Stimulated activated CD4-positive, alpha-beta T cell treated with anti-CD3 and anti-CD28 coated beads, Interleukin-1b, Interleukin-23, amount 100 ng/mL, for 24 hours (primary cell): ENCODE measurements at regions not wholly inside any gene's neighbourhood (a gene's known extent, or its start where the extent isn't known, plus 50 kb on each side); places are given as distances from the start of the nearest gene placed in this dataset.

Experiments used
- DNase-seq, 4 experiments: peaks; one replicate each; pipeline ENCODE4 v3.0.0-alpha.2; 2020; ENCODE audit warnings: low read depth in 4 of 4, low spot score in 1 of 4

DNA sequence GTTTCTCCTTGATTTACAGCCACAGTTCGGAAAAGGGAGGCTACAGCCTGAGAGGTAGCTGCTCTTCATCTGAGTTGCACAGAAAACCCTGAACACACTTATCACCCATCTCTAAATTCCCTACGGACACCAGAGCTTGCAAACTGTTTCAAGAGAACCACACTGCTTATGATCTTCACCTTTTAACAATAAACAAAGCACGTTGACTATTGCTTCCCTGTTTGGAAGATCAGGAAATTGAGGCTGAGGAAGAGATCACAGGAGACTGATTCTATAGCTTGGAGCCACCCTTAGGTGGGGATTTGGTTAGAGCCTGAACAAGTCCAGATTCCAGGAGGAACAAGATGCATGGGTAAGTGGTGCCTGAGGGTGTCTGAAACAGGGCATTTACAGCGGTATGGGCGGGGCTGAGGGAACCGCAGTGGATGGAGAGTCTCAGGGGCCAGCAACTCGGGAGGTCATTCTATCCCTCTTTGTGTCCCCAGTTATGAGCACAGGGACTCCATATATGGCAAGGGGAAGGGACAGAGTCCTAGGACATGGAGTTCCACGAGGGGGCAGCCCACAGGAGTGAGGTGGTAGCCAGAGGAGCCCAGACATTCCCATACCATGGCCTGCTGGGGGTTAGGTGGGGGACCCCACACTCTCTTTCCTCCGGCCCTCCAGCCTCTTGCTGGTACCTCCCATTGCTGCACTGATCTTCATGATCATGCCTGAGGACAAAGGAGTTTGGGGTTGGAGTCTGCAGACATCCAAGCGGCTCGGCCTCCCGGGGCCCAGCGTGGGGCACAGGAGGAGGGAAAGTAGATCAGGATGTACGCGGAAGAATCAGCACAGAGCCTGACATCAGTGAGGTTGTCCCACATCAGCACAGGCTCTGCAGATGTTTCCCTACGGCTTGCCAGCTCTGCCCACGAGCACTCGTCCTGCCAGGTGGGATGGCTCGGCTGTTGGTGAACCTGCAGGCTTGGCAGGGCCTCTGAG lies 162.3 kb upstream of the ZNF536 start:
- no peak for DNase-seq

DNA sequence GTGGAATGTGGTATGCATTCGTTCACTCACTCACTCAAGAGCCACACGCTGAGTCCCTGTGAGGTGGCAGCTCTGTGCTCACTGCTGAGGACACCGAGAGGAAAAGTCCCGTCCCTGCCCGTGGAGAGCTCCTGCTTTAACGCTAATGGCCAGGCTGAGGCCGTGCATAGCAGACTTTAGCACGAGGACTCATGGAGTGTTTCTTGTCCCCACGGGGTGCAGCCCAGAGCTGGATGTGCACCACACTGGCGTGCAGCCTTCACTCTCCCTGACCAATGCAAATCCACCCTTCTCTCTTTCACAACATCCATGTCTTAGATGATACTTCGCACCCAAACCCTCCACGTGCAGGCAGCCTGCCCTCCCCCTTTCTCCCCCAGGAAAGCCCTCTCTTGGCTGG lies 159.6 kb upstream of the ZNF536 start:
- no peak for DNase-seq

DNA sequence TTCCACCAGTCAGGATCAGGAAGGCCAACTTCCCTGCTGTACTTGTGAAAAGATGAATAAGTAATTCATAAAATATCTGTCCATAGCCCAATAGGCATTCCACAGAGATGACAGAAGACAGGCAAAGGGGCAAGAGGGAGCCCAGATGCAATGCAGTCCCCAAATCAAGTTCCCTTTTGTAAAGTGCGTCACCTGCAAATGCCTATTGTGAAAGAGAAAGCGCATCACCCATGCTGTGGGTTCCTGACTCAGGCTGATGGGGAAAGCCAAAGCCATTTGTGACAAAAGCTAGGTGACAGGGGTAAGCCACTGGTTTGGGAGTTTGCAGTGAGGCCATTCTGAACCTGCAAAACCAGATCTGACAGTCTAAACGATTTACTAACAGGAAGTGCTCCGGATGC lies 157.5 kb upstream of the ZNF536 start:
- no peak for DNase-seq

DNA sequence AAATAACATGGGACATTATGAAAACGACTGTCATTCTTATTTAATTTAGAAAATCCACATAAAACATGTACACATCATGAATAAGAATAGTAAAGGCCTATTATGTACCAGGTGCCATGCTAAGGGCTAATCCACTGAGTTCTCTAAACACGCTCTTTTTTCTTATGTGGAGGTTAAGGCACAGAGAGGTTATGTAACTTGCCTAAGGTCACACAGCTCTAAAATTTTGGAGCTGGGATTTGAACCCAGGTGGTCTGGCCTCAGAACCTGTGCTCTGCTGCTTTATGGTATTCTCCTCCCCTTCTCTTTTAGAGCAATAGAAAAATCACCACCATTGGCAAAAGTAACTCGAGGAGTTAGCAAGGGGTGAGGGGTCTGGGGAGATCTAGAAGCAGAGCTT lies 156.9 kb upstream of the ZNF536 start:
- no peak for DNase-seq

DNA sequence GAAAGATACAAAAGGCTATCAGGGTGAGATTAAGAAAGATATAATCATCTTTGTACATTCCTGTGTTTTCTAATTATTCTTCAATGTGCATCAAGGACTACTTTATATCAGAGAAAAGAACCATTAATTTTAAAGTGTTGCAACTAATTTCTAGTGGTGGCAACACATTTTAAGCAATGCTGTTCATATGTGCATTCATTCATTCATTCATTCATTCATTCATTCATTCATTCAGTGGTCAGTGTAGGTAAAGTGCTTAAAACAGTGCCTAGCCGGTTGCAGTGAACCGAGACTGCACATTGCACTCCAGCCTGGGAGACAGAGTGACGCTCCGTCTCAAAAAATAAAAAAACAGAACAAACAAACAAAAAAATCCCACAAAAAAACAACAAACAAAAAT lies 155.7 kb upstream of the ZNF536 start:
- no peak for DNase-seq

DNA sequence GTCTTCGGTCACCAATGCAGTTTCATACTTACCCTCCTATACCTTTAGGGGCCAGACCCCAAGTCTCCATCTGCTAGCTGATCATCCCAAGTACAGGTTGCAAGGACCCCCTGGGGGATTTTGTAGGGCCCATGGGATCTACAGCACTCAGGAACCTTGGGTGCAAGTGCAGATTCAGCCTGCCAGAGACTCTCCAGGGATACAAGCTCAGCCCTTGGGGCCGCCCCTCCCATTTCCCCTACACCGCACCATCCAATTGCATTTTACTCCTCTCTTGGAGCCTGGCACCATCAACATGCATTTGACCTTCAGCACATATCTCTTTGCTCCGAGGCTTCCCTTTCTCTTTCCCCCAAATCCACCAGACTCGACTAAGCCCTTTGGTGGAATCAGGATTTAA lies 154.7 kb upstream of the ZNF536 start:
- no peak for DNase-seq

DNA sequence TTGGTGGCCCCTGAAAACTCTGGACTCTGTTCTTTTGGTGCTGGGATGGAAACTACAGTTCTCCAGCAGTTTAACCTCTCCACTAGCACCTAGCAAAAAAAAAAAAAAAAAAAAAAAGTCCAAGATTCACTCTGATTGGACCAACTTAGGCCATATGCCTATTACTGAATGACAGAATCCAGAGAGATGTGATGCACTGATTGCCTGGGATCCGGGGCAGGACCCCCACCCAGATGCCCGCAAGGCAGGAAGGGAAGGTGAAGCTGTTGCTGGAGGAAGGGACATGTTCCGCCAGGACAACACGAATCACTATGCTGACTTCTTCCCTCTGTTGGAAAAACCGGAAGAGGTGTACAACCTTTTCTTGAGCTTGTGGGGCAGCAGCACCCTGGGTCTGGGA lies 152.5 kb upstream of the ZNF536 start:
- DNase-seq = no peak

DNA sequence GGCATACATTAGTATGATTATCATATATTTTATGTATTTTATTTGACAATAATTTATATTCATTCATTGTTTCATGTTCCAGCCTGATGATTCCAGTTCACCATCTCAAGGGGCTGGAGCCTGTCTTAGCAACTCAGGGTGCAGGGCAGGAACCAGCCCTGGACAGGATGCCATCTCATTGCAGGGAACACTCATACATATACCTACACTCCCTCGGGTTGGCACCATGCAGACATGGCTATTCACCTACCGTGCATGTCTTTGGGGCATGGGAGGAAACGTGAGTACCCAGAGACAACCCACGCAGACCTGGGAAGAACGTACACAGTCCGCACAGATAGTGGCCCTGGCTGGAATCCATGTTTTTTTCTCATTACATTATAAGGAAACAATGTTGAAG lies 151.0 kb upstream of the ZNF536 start:
- DNase-seq = no peak

DNA sequence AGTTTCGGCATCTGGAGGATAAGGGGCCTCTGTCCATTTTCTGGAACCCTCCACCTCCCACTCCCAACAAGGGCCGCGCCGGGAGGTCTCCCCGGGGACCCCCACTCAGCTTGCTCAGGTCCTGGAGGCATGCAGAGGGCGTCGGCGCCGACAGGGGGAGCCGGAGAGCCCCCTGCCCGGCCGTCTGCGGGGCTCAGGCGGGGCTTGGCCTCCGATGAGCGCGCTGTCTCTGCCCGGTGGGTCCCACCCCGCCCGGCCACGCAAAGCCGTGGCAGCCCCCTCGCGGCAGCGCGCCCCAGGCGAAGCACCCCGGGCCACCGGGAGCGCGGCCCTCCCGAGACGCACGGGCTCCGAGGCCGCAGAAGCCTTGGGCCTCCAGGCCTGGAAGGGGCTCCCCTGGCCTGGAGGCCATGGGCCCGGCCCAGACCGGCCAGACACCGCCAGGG lies 149.7 kb upstream of the ZNF536 start:
- DNase-seq = no peak

DNA sequence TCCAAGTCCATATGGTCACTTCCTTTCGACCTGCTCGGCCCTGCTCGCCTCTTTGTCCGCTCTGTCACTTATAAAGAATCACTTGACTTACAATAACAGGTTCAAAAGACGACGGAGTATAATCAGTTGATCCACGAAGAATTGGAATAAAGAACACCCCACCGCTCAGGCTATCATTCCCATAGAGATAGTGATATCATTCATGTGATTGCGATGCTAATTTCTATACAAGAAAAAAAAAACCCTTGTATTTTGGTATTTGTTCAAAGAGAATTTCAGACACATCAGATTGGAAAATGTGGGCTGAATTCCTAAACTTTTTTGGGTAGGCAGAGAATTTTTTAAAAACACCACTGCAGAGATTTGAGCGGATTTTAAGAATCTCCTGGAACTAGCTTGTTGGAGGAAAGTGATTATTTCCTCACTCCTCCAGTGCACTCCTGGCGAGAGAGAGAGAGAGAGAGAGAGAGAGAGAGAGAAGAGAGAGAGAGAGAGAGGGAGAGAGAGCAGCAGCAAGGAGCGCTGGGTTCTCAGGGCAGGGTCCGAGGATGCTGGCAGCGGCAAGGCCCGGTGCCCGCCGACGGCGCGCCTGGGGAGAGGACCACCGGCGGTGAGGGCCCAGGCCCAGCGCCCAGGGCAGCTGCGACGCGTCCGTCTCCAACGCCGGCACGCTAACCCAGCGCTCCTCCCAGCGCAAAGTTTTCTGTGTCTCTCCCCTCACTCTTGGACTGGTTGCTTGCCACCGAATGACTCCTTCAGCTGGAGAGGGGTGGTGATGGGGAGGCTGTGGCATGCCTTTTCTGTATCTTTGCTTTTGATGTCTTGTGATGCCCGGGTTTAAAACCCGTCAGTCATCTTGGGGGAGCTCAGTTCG lies 149.0 kb upstream of the ZNF536 start:
- no peak for DNase-seq

DNA sequence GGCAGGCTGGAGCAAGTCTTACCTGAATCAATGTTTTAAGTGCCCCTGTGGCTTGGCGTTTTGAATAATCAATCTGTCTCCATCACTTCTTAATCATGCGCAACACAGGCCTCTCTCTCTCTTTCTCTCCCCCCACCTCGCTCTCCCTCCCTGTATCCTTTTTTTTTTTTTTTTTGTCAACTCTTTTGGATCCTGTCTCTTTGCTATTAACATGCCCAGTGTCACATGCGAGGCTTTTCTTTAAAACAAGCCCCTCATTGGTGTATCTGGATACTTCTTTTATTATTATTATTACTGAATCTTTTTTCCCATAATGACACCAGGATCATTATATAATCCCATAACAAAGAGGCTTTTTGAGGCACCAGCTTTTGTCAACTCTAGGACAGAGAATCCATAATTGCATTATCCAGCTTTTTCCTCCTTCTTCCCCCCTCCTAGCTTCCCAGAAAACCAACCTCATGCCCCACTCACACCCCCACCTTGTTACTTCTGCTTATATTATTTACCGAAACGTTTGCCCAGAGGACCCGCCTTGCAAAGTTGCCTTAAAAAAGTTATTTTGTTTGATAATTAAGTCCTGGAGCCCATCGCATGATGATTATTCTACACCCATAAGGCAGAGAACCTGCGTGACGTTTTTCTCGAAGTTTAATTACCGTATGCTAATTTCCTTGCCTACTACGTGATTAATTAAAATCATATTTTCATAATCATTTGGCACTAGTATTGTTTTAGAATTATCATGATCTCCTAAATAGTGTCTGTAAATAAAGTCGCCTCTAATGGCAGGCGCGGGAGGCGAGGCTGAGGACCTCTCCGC lies 148.1 kb upstream of the ZNF536 start:
- no peak for DNase-seq

DNA sequence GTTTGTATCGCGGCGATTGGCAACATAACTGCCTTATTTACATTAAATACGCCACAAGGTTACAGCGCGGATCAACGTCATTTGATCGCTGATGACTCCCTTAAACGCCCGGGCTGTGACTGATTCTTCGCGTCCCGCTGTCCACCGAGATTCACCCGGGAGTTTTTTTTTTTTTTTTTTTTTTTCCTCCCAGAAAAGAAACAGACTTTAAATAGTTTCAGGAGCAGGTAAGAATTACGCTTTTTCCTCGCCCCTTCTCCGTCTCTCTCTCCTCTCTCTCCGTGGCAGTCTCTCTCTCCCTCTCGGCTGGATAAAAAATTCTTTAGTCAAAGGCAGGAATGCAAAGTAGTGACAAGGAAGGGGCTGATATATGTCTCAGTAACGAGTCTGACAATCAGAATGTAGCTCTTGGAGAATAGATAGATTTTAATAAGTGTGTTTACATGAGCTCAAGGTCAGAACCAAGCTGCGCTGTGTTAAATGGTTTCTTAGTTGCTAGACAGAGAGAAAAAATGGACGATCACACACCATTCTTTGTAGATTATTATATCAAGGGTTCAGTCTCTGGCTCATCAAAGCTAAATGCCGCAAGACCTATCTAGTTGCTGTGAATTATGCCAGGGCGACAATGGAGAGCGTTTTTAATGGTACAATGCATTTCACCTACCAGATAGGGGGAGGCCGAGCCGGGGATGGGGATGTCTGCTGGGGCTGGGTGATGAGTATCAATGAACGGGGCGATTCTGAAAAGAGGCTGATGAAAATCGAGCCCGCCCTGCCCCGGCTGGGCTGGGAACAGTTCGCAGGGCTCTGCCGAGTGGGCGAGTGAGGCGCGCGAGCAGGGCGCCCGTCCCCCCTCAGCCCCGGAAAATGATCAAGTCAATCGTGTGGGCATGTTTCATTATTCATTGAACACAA lies 147.2 kb upstream of the ZNF536 start:
- no peak for DNase-seq

DNA sequence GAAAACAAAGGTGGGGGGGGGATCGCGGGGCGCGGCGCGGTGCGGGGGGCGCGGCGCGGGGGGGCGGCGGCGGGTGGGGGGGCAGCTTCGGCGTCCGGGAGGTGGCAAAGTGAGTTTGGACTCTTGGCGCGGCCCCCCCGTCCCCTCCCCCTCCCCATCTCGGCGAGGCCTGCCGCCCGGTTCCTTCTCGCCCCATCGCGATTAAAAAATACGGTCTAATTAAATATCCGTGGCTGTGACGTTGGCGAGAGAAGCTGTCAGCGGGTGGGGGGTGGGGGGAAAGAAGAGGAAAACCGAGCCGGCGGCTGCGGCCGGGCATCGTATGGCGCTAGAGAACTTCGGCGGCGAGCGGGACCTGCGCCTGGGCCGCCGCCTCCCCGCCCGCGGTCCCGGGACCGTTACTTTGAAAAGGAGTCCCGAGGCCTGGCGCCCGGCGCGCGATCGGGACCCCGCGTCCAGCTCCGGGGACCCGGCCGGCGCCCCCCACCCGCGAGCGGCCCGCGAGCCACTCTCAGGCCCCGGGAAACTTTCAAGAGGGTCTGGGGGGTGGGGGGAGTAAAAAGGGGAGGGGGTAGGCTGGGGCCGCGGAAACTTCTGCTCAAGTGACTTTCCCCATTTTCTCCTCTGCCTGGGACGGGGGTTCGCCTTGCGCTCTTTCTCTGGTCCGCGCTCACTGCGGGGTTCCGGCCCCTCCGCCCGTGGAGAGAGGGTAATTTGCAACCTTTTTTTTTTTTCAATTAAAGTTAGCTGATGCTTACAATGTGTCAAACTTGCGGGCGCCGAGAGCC lies 146.3 kb upstream of the ZNF536 start:
- no peak for DNase-seq

DNA sequence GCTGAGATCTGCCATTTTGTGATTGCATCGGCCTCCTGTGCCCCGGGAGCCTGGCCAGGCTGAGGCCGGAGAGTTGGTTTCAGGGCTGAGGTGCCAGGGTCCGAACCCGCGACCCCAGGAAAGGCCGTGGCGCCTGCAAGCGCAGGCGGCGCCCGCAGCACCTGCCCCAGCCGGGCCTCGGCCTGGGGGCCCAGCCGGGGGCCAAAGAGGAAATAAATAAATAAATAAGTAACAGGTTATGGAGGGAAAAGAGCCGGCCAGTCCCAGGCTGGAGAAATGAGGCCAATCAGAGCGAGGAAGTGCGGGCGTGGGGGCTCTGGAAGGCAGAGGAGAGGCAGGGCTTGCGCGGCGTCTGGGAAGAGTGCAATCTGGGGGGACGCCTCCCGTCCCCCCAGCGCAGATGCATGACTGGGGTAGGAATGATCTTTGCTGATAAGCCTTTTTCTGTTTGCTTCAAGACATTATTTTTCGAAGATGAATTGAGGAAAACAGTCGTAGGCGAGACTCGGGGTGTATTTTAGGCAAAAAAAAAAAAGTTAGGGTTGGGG lies 145.6 kb upstream of the ZNF536 start:
- no peak for DNase-seq

DNA sequence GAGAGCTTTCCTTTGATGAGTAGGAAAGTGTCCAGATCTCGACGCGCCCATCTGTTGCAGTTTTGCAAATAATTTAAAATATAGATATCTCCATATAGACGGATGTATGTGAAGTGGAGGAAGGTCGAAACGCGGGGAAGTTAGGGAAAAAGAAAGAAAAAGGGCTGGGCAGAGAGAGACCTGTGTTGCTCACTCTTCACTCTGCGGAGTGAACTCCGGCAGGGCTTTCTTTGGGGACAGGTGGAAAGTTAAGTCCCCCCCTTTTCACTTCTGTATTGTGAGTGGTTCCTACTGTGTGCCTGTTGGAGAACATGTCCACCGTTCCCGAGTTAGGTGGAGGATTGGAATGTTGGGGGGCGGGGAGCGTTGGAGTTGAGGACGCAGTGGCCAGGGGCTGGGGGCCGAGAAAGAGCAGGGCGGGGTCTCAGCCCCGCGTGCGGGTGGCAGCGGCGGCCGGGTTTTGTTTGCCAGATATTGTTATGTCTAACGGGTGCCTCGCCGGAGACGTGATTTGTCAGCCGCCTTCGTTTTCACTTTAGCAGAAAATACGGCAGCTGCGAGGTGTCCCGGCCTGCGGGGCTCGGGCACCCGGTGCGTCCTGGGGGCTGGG lies 145.1 kb upstream of the ZNF536 start:
- DNase-seq = no peak

DNA sequence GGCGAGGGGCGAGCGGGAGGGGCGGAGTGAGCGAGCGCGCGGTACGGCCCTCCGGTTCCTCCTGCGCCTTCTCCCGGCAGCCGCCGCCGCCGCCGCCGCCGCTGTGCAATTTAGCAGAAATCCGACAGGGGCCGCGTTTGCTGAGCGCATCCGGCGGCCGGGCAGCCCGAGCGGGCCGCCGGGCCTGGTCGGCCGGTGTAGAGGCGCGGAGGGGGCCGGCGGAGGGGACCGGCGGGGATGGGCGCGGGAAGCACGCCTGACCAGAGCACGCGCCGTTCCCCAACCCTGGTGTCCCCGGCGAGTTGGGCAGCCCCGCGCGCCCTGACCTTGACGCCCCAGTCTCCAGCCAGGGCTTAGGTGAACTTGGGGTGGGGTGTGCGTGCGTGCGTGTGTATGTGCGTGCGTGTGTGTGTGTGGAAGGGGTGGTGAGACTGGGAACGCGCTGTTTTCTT lies 144.5 kb upstream of the ZNF536 start:
- peak in 3 of 4 experiments; percentile 13 to 47 (median 47) for DNase-seq

DNA sequence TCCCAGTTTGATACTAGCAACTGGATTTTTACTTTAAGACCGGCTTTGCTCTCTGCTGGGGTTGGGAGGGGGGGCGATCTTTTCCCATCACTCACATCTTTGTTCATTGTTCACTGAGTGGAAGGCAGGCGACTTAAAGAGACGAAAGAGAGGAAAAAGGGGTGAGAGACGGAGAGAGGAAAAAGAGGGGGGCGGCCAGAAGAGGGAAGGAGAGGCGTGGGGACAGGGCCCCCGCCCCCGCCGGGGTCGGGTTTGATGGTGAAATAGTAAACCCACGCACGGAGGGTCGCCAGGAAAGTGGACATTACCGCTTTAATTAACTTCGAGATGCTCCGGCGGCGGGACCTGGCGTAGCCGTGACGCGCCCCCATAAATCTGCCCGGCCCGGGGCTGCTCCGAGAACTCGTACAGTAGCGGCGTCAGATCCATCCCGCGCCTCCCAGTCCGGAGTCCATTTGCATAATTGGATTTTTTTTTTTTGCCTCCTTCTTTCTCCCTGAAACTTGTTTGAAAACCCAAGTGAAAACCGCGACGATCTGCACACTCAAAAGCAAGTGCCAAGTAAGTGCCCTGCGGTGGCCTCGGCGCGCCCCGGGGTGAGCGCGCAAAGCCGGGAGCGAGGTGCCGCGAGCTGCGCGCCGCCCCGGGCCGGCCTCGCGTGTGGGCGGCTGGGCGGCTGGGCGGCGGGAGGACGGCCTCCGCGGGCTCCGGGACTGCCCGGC lies 143.9 kb upstream of the ZNF536 start:
- no peak for DNase-seq
